ENCODE measurements at regions not wholly inside any gene's neighbourhood (a gene's known extent, or its start where the extent isn't known, plus 50 kb on each side); places are given as distances from the start of the nearest gene placed in this dataset.
A peak's percentile ranks its signal among the peaks of the same experiment; 100 is the strongest.

- no peak for DNase-seq
Measured at GRCh38 chr13:40863723-40864122, 74.3 kb downstream of the SLC25A15 start.

GRCh38 chr13:40874138-40874779 lies 84.8 kb downstream of the SLC25A15 start:
- peak in 1 of 4 experiments; percentile 2 for DNase-seq

GRCh38 chr13:40875044-40875443 lies 85.6 kb downstream of the SLC25A15 start:
- no peak for DNase-seq

GRCh38 chr13:40875583-40875982 lies 86.2 kb downstream of the SLC25A15 start:
- DNase-seq = no peak

GRCh38 chr13:40876020-40876738 lies 86.8 kb downstream of the SLC25A15 start:
- DNase-seq = no peak

GRCh38 chr13:40878321-40878720 lies 88.9 kb downstream of the SLC25A15 start:
- DNase-seq = no peak

- no peak for DNase-seq
Measured at GRCh38 chr13:40878823-40879222, 89.4 kb downstream of the SLC25A15 start.

Measured in suppressor macrophage (primary cell).